ENCODE measurements at regions not wholly inside any gene's neighbourhood (a gene's known extent, or its start where the extent isn't known, plus 50 kb on each side); places are given as distances from the start of the nearest gene placed in this dataset.

DNA sequence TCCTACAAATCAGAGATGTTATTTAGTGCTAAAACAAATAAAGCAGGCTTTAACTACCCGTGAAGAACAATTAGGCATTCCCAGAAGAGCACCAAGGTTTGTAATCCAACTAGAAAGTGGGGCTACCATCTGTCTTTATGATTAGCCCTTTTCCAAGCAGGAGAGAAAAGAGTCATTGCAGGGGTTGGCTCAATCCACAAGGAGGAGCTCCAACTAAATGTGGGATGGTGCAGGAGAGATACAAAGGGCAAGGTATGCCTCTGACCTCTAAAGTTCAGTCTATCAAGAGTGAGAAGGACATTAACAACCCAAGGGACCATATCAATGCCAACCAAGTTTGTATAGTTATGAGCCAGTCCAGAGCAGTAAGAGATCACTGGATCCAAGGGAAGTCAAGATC, 382.7 kb upstream of the DUSP10 start:
- Histone ChIP-seq H3K27ac (no peak overlapping the region), H3K4me3 (no peak overlapping the region)
- DNase-seq (ENCODE audit: low spot score), result no peak
- TF ChIP-seq, protein P1, sequence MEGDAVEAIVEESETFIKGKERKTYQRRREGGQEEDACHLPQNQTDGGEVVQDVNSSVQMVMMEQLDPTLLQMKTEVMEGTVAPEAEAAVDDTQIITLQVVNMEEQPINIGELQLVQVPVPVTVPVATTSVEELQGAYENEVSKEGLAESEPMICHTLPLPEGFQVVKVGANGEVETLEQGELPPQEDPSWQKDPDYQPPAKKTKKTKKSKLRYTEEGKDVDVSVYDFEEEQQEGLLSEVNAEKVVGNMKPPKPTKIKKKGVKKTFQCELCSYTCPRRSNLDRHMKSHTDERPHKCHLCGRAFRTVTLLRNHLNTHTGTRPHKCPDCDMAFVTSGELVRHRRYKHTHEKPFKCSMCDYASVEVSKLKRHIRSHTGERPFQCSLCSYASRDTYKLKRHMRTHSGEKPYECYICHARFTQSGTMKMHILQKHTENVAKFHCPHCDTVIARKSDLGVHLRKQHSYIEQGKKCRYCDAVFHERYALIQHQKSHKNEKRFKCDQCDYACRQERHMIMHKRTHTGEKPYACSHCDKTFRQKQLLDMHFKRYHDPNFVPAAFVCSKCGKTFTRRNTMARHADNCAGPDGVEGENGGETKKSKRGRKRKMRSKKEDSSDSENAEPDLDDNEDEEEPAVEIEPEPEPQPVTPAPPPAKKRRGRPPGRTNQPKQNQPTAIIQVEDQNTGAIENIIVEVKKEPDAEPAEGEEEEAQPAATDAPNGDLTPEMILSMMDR (IDR thresholded peaks at IDR 0.05), result no peak

DNA sequence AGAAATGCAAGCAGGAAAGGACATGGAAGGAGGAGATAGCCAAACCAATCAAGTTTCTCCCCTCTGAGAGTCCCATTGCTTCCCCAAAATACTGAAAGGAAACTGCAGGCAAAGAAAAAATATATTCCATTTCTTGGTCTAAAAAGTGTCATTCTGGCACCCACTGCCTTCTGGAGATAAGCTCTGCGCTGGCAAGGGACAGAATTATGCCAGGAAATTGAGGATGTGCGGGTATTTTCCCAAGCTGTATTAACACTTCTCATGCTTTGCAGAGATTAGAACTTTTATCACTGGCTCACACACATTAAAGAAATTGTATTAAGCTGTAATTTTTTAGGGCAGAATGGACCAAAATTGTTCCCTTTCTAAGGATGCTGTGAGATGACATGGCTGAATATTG, 381.2 kb upstream of the DUSP10 start:
- no peak for DNase-seq (ENCODE audit: low spot score)
- TF ChIP-seq, protein P1 (IDR thresholded peaks at IDR 0.05), result no peak
- no peak overlapping the region for H3K27ac ChIP-seq
- no peak overlapping the region for H3K4me3 ChIP-seq

DNA sequence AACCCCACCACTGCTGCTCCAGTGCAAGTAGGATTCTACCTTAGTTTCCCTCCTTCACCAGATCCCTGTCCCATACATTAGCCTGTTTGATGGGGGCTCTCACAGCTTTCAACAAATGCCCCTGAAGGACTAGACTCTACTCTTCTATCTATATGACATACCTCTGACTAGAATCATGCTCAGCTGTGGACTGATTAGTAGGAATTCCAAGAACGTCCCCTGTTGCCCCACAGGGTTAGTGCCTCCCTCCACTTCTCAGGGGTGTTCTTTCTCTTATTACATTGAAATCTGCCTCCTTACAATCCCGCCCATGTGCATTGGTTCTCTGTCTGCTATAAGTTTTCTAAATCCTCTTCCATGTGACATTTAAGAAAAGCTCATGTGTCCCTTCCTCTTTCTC, 375.9 kb upstream of the DUSP10 start:
- TF ChIP-seq, protein P1 (IDR thresholded peaks at IDR 0.05), result no peak
- H3K27ac ChIP-seq, result no peak overlapping the region
- no peak overlapping the region for H3K4me3 ChIP-seq
- no peak for DNase-seq (ENCODE audit: low spot score)

DNA sequence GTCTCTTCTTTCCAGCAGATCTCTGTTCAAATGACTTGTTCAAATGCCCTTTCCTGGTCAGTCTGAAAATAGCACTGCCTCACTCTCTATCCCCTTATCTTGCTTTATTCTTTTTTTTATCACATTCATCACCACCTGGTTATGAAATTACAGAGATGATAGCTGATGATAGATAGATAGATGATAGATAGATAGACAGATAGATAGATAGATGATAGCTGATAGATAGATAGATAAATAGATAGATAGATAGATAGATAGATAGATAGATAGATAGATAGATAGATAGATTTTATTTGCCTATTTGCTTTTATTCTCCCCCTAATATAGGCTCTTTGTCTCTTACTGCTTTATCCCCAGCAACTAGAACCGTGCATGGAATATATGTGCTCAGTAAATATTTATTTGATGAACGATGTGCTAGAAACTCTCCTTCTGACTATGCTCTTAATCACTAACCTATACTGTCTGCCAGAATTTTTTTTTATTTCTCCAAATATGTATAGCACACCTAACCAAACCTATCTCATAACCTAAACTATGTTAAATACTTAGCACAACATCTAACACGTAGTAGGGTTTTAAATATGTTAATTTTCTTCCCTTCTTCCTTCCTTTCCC, 372.8 kb upstream of the DUSP10 start:
- H3K4me3 ChIP-seq, result no peak overlapping the region
- H3K27ac ChIP-seq, result no peak overlapping the region
- TF ChIP-seq, protein P1 (IDR thresholded peaks at IDR 0.05), result no peak
- DNase-seq (ENCODE audit: low spot score), result no peak

DNA sequence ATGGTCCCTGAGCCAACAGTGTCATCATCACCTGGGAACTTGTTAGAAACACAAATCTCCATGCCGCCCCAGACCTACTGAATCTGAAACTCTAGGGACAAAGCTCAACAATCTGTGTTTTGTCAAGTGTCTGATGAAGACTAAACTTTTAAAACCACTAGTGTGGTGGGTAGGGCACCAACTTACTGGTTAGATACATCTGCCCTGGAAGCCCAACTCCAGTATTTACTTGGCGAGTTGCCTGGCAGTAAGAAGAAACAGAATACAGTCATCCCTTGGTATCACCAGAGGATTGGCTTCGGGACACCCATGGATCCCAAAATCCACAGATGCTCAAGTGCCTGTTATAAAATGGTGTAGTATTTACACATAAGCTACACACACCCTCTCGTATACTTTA, 367.9 kb upstream of the DUSP10 start:
- TF ChIP-seq, protein P1 (IDR thresholded peaks at IDR 0.05), result no peak
- DNase-seq (ENCODE audit: low spot score), result no peak
- no peak overlapping the region for H3K27ac ChIP-seq
- H3K4me3 ChIP-seq, result no peak overlapping the region

DNA sequence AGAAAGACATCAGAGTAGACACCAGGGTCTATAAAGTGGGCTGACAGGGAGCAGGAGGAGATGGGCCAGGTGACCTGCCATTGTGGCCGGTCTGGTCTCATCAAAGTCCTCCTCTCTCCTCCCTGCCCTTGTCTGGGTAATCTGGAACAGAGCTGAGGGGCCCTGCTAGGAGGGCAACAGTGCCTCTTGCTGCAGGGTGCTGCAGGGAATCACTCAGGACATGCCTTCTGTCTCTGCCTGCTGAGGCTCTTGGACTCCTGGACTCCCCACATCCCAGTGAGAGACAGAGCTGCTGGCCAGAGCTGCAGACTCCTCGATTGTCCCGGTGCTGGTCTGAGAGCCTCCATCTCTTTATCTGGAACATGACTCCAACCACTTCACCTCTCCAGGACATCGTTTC, 366.1 kb upstream of the DUSP10 start:
- Histone ChIP-seq H3K4me3 (no peak overlapping the region), H3K27ac (no peak overlapping the region)
- TF ChIP-seq, protein P1 (IDR thresholded peaks at IDR 0.05), result no peak
- no peak for DNase-seq (ENCODE audit: low spot score)

DNA sequence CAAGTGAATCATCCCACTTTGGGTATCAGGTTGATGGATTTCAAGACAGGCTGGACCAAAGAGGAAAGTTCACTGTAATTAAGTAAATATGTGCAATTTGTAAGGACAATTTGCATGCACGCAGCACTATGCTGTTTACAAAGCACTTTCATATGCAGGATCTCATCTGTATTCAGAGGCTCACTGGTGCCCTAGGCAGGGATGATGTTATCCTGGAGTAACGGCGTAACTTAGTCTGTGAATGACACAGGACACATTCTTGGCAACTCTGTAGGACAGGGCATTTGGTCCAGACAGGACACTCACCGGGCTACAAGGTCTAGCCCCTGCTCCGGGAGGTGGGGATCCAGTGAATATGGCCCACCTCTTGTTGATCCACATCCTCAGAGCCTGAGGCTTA, 365.4 kb upstream of the DUSP10 start:
- TF ChIP-seq, protein P1 (IDR thresholded peaks at IDR 0.05), result no peak
- H3K27ac ChIP-seq, result no peak overlapping the region
- no peak overlapping the region for H3K4me3 ChIP-seq
- DNase-seq (ENCODE audit: low spot score), result no peak

Data from coronary artery (tissue), 2 donors.